Smooth muscle cell (in vitro differentiated cells): ENCODE measurements at regions not wholly inside any gene's neighbourhood (a gene's known extent, or its start where the extent isn't known, plus 50 kb on each side); places are given as distances from the start of the nearest gene placed in this dataset.

Source experiments
- DNase-seq: peaks from one replicate; lab custom pipeline; 2025; ENCODE audit not compliant: unreplicated experiment; lab: John Stamatoyannopoulos, UW
- H2AFZ ChIP-seq: fragments of 200-600 bp; sonication (generic); 2 replicates; pipeline ENCODE4 v1.6.0; 2016; ENCODE audit warnings: antibody characterized with exemption, low read depth, mild to moderate bottlenecking
- H3F3A ChIP-seq: fragments of 200-600 bp; sonication (generic); 2 replicates; pipeline ENCODE4 v1.6.0; 2017; ENCODE audit warnings: antibody characterized with exemption, low read depth
- H3K27ac ChIP-seq: fragments of 200-600 bp; sonication (generic); 2 replicates; pipeline ENCODE4 v1.5.1; 2016; ENCODE audit warnings: low read depth, mild to moderate bottlenecking
- H3K27me3 ChIP-seq: fragments of 200-600 bp; sonication (generic); 2 replicates; pipeline ENCODE4 v1.6.1; 2016; ENCODE audit warnings: low read depth, mild to moderate bottlenecking
- H3K36me3 ChIP-seq: fragments of 200-600 bp; sonication (generic); 2 replicates; pipeline ENCODE4 v1.5.1; 2016; ENCODE audit warnings: low read depth
- H3K4me1 ChIP-seq: fragments of 200-600 bp; sonication (generic); 2 replicates; pipeline ENCODE4 v1.5.1; 2016; ENCODE audit warnings: low read depth
- H3K4me2 ChIP-seq: fragments of 200-600 bp; sonication (generic); 2 replicates; pipeline ENCODE4 v1.6.0; 2016; ENCODE audit warnings: mild to moderate bottlenecking
- H3K4me3 ChIP-seq: fragments of 200-600 bp; sonication (generic); 2 replicates; pipeline ENCODE4 v1.5.1; 2016; ENCODE audit warnings: mild to moderate bottlenecking
- H3K79me2 ChIP-seq: fragments of 200-600 bp; sonication (generic); 2 replicates; pipeline ENCODE4 v1.6.0; 2016; ENCODE audit warnings: low read depth, mild to moderate bottlenecking
- H3K9ac ChIP-seq: fragments of 200-600 bp; sonication (generic); 2 replicates; pipeline ENCODE4 v1.6.0; 2016; ENCODE audit warnings: low read depth
- H3K9me3 ChIP-seq: fragments of 200-600 bp; sonication (generic); replicated peaks from 2 replicates; pipeline ENCODE4 v1.5.1; 2016; ENCODE audit warnings: low read depth
- H4K20me1 ChIP-seq: fragments of 200-600 bp; sonication (generic); 2 replicates; pipeline ENCODE4 v1.6.0; 2016; ENCODE audit warnings: low read depth
- CTCF ChIP-seq: fragments of 200-600 bp; sonication (generic); IDR thresholded peaks from 2 replicates; pipeline ENCODE4 v1.5.1; 2017; ENCODE audit warnings: borderline replicate concordance, mild to moderate bottlenecking, antibody characterized with exemption; ENCODE audit not compliant: insufficient read depth, poor library complexity, severe bottlenecking
- WGBS: methylation state at CpG from one replicate; pipeline ENCODE4 v1.1.7; 2016; ENCODE audit warnings: low lambda C conversion rate; 5-methylcytosine and 5-hydroxymethylcytosine counted together

GRCh38 chr14:104353221-104353920 lies 215.0 kb downstream of the KIF26A start:
- no peaks in the 10 kb centered on the region for H4K20me1 ChIP-seq
- TF ChIP-seq CTCF, result no peak
- no peak overlapping the region for H3K9ac ChIP-seq
- H3K79me2 ChIP-seq, result no peaks in the 10 kb centered on the region
- no peaks in the 10 kb centered on the region for H3K27me3 ChIP-seq
- no peak overlapping the region for H3K4me2 ChIP-seq
- H3F3A ChIP-seq, result no peaks in the 10 kb centered on the region
- DNase-seq, result no peak
- H3K9me3 ChIP-seq, result no peaks in the 10 kb centered on the region
- H3K27ac ChIP-seq, result no peak overlapping the region
- H3K4me3 ChIP-seq, result no peak overlapping the region
- no peak overlapping the region for H2AFZ ChIP-seq
- 92% methylated on average over 12 of the region's 14 CpGs for WGBS
- H3K4me1 ChIP-seq, result no peaks in the 10 kb centered on the region
- no peaks in the 10 kb centered on the region for H3K36me3 ChIP-seq

- no peaks in the 10 kb centered on the region for H3K27me3 ChIP-seq
- no peak overlapping the region for H3K4me3 ChIP-seq
- H2AFZ ChIP-seq, result no peak overlapping the region
- no peaks in the 10 kb centered on the region for H4K20me1 ChIP-seq
- H3K4me2 ChIP-seq, result no peak overlapping the region
- H3K36me3 ChIP-seq, result no peaks in the 10 kb centered on the region
- TF ChIP-seq CTCF, result no peak
- 89% methylated on average over 21 of the region's 22 CpGs for WGBS
- H3K9ac ChIP-seq, result no peak overlapping the region
- H3F3A ChIP-seq, result no peaks in the 10 kb centered on the region
- H3K27ac ChIP-seq, result no peak overlapping the region
- H3K79me2 ChIP-seq, result no peaks in the 10 kb centered on the region
- no peaks in the 10 kb centered on the region for H3K9me3 ChIP-seq
- DNase-seq, result no peak
- no peaks in the 10 kb centered on the region for H3K4me1 ChIP-seq
Measured at GRCh38 chr14:104353921-104354701, 215.7 kb downstream of the KIF26A start.

- Histone ChIP-seq H3F3A (no peaks in the 10 kb centered on the region), H2AFZ (no peak overlapping the region), H3K27ac (no peak overlapping the region), H3K36me3 (no peaks in the 10 kb centered on the region), H4K20me1 (no peaks in the 10 kb centered on the region), H3K4me1 (no peaks in the 10 kb centered on the region), H3K9me3 (no peaks in the 10 kb centered on the region), H3K4me3 (no peak overlapping the region), H3K4me2 (no peak overlapping the region), H3K79me2 (no peaks in the 10 kb centered on the region), H3K9ac (no peak overlapping the region), H3K27me3 (no peaks in the 10 kb centered on the region)
- no peak for DNase-seq
- TF ChIP-seq CTCF, result no peak
- WGBS, result 86% methylated on average over 15 of the region's 23 CpGs
Measured at GRCh38 chr14:104355101-104356019, 217.0 kb downstream of the KIF26A start.
